ENCODE measurements at regions not wholly inside any gene's neighbourhood (a gene's known extent, or its start where the extent isn't known, plus 50 kb on each side); places are given as distances from the start of the nearest gene placed in this dataset.
"Not testable (repeated sequence)": the region's sequence is repeated elsewhere in the genome, so short reads cannot be mapped to it uniquely, and the experiment has no call there.

DNA sequence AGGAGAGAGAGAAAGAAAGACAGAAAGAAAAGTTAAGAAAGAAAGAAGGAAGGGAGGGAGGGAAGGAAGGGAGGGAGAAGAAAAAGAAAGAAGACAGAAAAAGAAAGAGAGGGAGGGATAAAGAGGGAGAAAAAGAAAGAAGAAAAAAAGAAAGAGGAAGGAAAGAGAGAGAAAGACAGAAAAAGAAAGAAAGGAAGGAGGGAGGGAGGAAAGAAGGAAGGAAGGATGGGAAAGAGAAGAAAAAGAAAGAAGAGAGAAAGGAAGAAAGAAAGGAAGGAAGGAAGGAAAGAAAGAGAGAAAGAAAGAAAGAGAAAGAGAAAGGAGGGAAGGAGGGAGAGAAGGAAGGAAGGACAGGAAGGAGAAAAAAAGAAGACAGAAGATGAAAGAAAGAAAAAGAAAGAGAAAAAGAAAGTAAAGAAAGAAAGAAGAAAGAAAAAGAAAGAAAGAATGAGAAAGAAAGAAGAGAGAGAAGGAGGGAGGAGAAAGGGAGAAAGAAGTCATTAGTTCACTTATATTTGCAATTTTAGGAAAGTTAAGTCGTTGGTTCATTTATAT lies 567.2 kb upstream of the CBLB start:
- Histone ChIP-seq H3K4me3 (no peak overlapping the region), H3K36me3 (no peaks in the 10 kb centered on the region), H3K4me1 (no peaks in the 10 kb centered on the region), H3K27ac (no peak overlapping the region), H3K27me3 (no peaks in the 10 kb centered on the region), H3K9me3 (no peaks in the 10 kb centered on the region)
- TF ChIP-seq POLR2A (IDR thresholded peaks at IDR 0.05) (no peak), CTCF (IDR thresholded peaks at IDR 0.05) (no peak)
- DNase-seq, result no peak

GRCh38 chr3:106438887-106439286 lies 570.1 kb upstream of the CBLB start:
- H3K9me3 ChIP-seq, result no peaks in the 10 kb centered on the region
- no peak for DNase-seq

DNA sequence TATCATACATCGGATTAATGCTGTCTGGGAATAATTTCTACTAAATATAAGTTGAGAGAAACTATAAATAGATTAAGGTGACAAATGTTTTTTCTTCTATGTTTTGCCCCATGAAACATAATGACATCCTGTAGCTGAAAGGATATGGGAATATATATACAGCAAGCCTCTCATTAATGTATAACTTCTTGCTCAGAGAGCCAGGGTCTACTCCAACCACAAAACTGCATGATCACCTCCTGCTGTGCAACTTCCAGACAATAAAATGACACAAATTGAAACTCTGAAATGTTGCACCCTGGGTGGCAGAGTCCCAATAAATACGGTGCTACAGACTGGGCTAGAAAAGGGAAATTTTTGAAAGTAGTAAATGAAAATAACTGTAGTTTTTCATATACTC lies 571.9 kb upstream of the CBLB start:
- TF ChIP-seq CTCF (IDR thresholded peaks at IDR 0.05) (no peak), POLR2A (IDR thresholded peaks at IDR 0.05) (no peak)
- H3K9me3 ChIP-seq, result no peaks in the 10 kb centered on the region
- H3K27me3 ChIP-seq, result no peaks in the 10 kb centered on the region
- DNase-seq, result no peak
- H3K27ac ChIP-seq, result no peak overlapping the region
- H3K36me3 ChIP-seq, result no peaks in the 10 kb centered on the region
- H3K4me3 ChIP-seq, result no peak overlapping the region
- no peaks in the 10 kb centered on the region for H3K4me1 ChIP-seq

More at GRCh38 chr3:106438887-106439286, 570.1 kb upstream of the CBLB start:
- TF ChIP-seq CTCF (IDR thresholded peaks at IDR 0.05), result no peak
- TF ChIP-seq POLR2A (IDR thresholded peaks at IDR 0.05), result no peak
- Histone ChIP-seq H3K27ac (no peak overlapping the region), H3K4me3 (no peak overlapping the region), H3K27me3 (no peaks in the 10 kb centered on the region), H3K36me3 (no peaks in the 10 kb centered on the region), H3K4me1 (no peaks in the 10 kb centered on the region)

GRCh38 chr3:106446271-106446670 lies 577.5 kb upstream of the CBLB start:
- DNase-seq, result no peak
- no peaks in the 10 kb centered on the region for H3K27me3 ChIP-seq
- H3K27ac ChIP-seq, result no peak overlapping the region
- H3K4me3 ChIP-seq, result no peak overlapping the region
- no peaks in the 10 kb centered on the region for H3K9me3 ChIP-seq
- H3K4me1 ChIP-seq, result no peaks in the 10 kb centered on the region
- no peaks in the 10 kb centered on the region for H3K36me3 ChIP-seq
- no peak for TF ChIP-seq POLR2A (IDR thresholded peaks at IDR 0.05)
- no peak for TF ChIP-seq CTCF (IDR thresholded peaks at IDR 0.05)

GRCh38 chr3:106447723-106448301 lies 579.0 kb upstream of the CBLB start:
- H3K27me3 ChIP-seq, result no peaks in the 10 kb centered on the region
- no peak for DNase-seq
- H3K36me3 ChIP-seq, result no peaks in the 10 kb centered on the region
- no peak overlapping the region for H3K4me3 ChIP-seq
- H3K4me1 ChIP-seq, result no peaks in the 10 kb centered on the region
- no peaks in the 10 kb centered on the region for H3K9me3 ChIP-seq
- no peak for TF ChIP-seq CTCF (IDR thresholded peaks at IDR 0.05)
- no peak for TF ChIP-seq POLR2A (IDR thresholded peaks at IDR 0.05)
- no peak overlapping the region for H3K27ac ChIP-seq

DNA sequence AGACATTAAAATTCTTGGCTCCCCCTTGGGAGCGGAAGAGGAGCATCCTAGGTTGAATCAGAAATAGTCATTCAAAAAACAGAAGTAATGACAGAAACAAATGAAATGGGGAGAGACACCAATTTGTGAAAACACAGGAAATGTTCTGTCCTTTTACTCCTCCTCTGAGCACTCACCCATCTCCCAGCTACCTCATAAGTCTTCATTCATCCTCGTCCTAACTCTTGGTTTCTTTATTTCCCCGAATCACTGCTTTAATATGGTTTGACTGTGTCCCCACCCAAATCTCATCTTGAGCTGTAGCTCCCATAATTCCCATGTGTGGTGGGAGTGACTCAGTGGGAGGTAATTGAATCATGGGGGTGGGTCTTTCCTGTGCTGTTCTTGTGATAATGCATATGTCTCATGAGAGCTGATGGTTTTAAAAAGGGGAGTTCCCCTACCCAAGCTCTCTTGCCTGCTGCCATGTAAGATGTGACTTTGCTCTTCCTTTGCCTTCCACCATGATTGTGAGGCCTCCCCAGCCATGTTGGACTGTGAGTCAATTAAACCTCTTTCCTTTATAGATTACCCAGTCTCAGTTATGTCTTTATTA lies 579.7 kb upstream of the CBLB start:
- not testable (repeated sequence) for H3K27ac ChIP-seq, H3K9me3 ChIP-seq, H3K4me1 ChIP-seq, H3K36me3 ChIP-seq, DNase-seq, H3K27me3 ChIP-seq, H3K4me3 ChIP-seq

All from Peyer's patch (tissue), 4 donors.